SK-N-SH (cell line): ENCODE measurements at regions not wholly inside any gene's neighbourhood (a gene's known extent, or its start where the extent isn't known, plus 50 kb on each side); places are given as distances from the start of the nearest gene placed in this dataset.

Experiments
- CTCF ChIA-PET: fragments of 300-600, 350-600 bp; formaldehyde crosslinking; extraction: SDS; loops from one replicate; lab custom pipeline; 2021; lab: Yijun Ruan, JAX
- POLR2A ChIA-PET: fragments of 350-600 bp; sonication (Branson Sonifier 250); formaldehyde crosslinking; extraction: SDS; loops from one replicate; lab custom pipeline; 2020; ENCODE audit warnings: antibody characterized with exemption, inconsistent platforms; lab: Yijun Ruan, JAX
- DNase-seq: peaks from one replicate; pipeline ENCODE4 v3.0.0; 2012
- H2AFZ ChIP-seq: fragments of 200-600 bp; sonication (generic); 2 replicates; pipeline ENCODE4 v1.8.1; 2016; ENCODE audit warnings: antibody characterized with exemption, mild to moderate bottlenecking, low read depth
- H3F3A ChIP-seq: fragments of 200-600 bp; sonication (generic); replicated peaks from 2 replicates; pipeline ENCODE3; 2016; ENCODE audit warnings: antibody characterized with exemption, mild to moderate bottlenecking; ENCODE audit not compliant: insufficient read depth
- H3K27ac ChIP-seq, 2 experiments: fragments of 200-500 bp in 1 of 2; fragments of 200-600 bp in 1 of 2; sonication (Bioruptor generic) in 1 of 2; sonication (generic), shearing (Covaris generic) in 1 of 2; 2 replicates each; pipeline versions ENCODE4 v1.5.1 to v1.6.1; 2014 to 2016; ENCODE audit warnings: low read depth in 2 of 2, inconsistent platforms in 1 of 2, low read length in 1 of 2, mild to moderate bottlenecking in 1 of 2, mixed read lengths in 1 of 2
- H3K27me3 ChIP-seq: fragments of 200-600 bp; sonication (generic), shearing (Covaris generic); 2 replicates; pipeline ENCODE4 v1.6.1; 2016; ENCODE audit warnings: mixed run types; ENCODE audit not compliant: insufficient read depth
- H3K36me3 ChIP-seq, 2 experiments: fragments of 200-500 bp in 1 of 2; fragments of 200-600 bp in 1 of 2; sonication (Bioruptor generic) in 1 of 2; sonication (generic) in 1 of 2; replicated peaks in 1 of 2; 2 replicates each; pipeline versions ENCODE3 to v1.5.1; 2014 to 2016; ENCODE audit warnings: low read length in 1 of 2, mild to moderate bottlenecking in 1 of 2; ENCODE audit not compliant: insufficient read depth in 2 of 2, control insufficient read depth in 1 of 2
- H3K4me1 ChIP-seq, 2 experiments: fragments of 200-500 bp in 1 of 2; fragments of 200-600 bp in 1 of 2; sonication (Bioruptor generic) in 1 of 2; sonication (generic), shearing (Covaris generic) in 1 of 2; 2 replicates each; pipeline versions ENCODE4 v1.5.1 to v1.6.1; 2014 to 2016; ENCODE audit warnings: low read depth in 1 of 2, low read length in 1 of 2, mixed run types in 1 of 2; ENCODE audit not compliant: insufficient read depth in 2 of 2, control insufficient read depth in 1 of 2
- H3K4me2 ChIP-seq: fragments of 200-600 bp; sonication (generic), shearing (Covaris generic); 2 replicates; pipeline ENCODE4 v1.6.1; 2017; ENCODE audit warnings: mixed run types
- H3K4me3 ChIP-seq, 2 experiments: fragments of 200-500 bp in 1 of 2; fragments of 200-600 bp in 1 of 2; sonication (Bioruptor generic) in 1 of 2; sonication (generic), shearing (Covaris generic) in 1 of 2; 2 replicates each; pipeline versions ENCODE4 v1.5.1 to v1.8.1; 2014 to 2016; ENCODE audit warnings: low read depth in 2 of 2, inconsistent platforms in 1 of 2, low read length in 1 of 2, mild to moderate bottlenecking in 1 of 2, mixed read lengths in 1 of 2, moderate library complexity in 1 of 2
- H3K79me2 ChIP-seq: fragments of 200-600 bp; sonication (generic); 2 replicates; pipeline ENCODE4 v1.8.1; 2017; ENCODE audit warnings: mild to moderate bottlenecking; ENCODE audit not compliant: insufficient read depth
- H3K9ac ChIP-seq: fragments of 200-600 bp; sonication (generic); 2 replicates; pipeline ENCODE4 v1.6.1; 2017; ENCODE audit warnings: mixed run types
- H3K9me2 ChIP-seq: fragments of 200-600 bp; sonication (generic); 2 replicates; pipeline ENCODE4 v1.6.1; 2017; ENCODE audit warnings: mixed run types
- H3K9me3 ChIP-seq: fragments of 200-600 bp; sonication (generic); 2 replicates; pipeline ENCODE4 v1.6.1; 2017; ENCODE audit warnings: mixed run types, mild to moderate bottlenecking, moderate library complexity
- H4K20me1 ChIP-seq: fragments of 200-600 bp; sonication (generic); 2 replicates; pipeline ENCODE4 v1.6.1; 2017; ENCODE audit warnings: mild to moderate bottlenecking, mixed run types; ENCODE audit not compliant: insufficient read depth
- CHD2 ChIP-seq: fragments of 150-350 bp; IDR thresholded peaks from 2 replicates; pipeline ENCODE4 v1.6.1; 2018; ENCODE audit warnings: low read length; ENCODE audit not compliant: partially characterized antibody
- CTCF ChIP-seq: fragments of 200-600 bp; sonication (generic); IDR thresholded peaks from 2 replicates; pipeline ENCODE4 v1.6.1; 2017; ENCODE audit warnings: antibody characterized with exemption, mild to moderate bottlenecking, moderate library complexity
- ELF1 ChIP-seq: IDR thresholded peaks from 2 replicates; pipeline ENCODE4 v1.4.0; 2012
- EP300 ChIP-seq, 2 experiments: IDR thresholded peaks; 2 replicates each; pipeline versions ENCODE4 v1.4.0 to v1.6.1; 2012; ENCODE audit warnings: borderline replicate concordance in 1 of 2, low read depth in 1 of 2, low read length in 1 of 2
- FOXJ3 ChIP-seq: sonication (generic); formaldehyde crosslinking; IDR thresholded peaks from 2 replicates; pipeline ENCODE4 v1.5.1; 2020; ENCODE audit warnings: mild to moderate bottlenecking, missing genetic modification reagents
- FOXM1 ChIP-seq: IDR thresholded peaks from 2 replicates; pipeline ENCODE4 v1.4.0; 2012; ENCODE audit warnings: low read depth, mild to moderate bottlenecking
- GABPA ChIP-seq: IDR thresholded peaks from 2 replicates; pipeline ENCODE4 v1.4.0; 2012; ENCODE audit warnings: low read depth, mild to moderate bottlenecking
- GATA2 ChIP-seq: sonication (generic); formaldehyde crosslinking; IDR thresholded peaks from 2 replicates; pipeline ENCODE4 v1.5.0; 2020; ENCODE audit warnings: mild to moderate bottlenecking, missing genetic modification reagents
- MAX ChIP-seq: IDR thresholded peaks from 2 replicates; pipeline ENCODE4 v1.4.0; 2012; ENCODE audit warnings: low read depth
- MXI1 ChIP-seq: IDR thresholded peaks from 2 replicates; pipeline ENCODE4 v1.6.1; 2012; ENCODE audit warnings: mild to moderate bottlenecking, low read depth, low read length, improper control_type of control experiment
- NFIC ChIP-seq: IDR thresholded peaks from 2 replicates; pipeline ENCODE4 v1.4.0; 2012; ENCODE audit warnings: borderline replicate concordance
- NRF1 ChIP-seq: IDR thresholded peaks from 2 replicates; pipeline ENCODE4 v1.6.1; 2012; ENCODE audit warnings: low read depth, mild to moderate bottlenecking, low read length
- PBX3 ChIP-seq: IDR thresholded peaks from 2 replicates; pipeline ENCODE4; 2012
- RAD21 ChIP-seq: IDR thresholded peaks from 2 replicates; pipeline ENCODE4 v1.6.1; 2012; ENCODE audit warnings: mild to moderate bottlenecking, low read length
- RCOR1 ChIP-seq: fragments of 150-350 bp; IDR thresholded peaks from 2 replicates; pipeline ENCODE4 v1.6.1; 2017; ENCODE audit warnings: antibody characterized with exemption, low read length
- RXRA ChIP-seq: IDR thresholded peaks from 2 replicates; pipeline ENCODE4 v1.4.0; 2012; ENCODE audit warnings: low read depth, mild to moderate bottlenecking, borderline replicate concordance
- SMC3 ChIP-seq: IDR thresholded peaks from 2 replicates; pipeline ENCODE4 v1.6.1; 2012; ENCODE audit warnings: low read depth, low read length, improper control_type of control experiment
- WGBS: methylation state at CpG from one replicate; pipeline ENCODE4 v1.1.6; 2017; ENCODE audit warnings: low lambda C conversion rate; 5-methylcytosine and 5-hydroxymethylcytosine counted together
- TF ChIP-seq, protein P1 (sequence below): fragments of 150-350 bp; IDR thresholded peaks from 2 replicates; pipeline ENCODE4 v1.6.1; 2016; ENCODE audit warnings: mild to moderate bottlenecking, low read depth, low read length

- 0% methylated on average over 3 of the region's 3 CpGs for WGBS
- POLR2A ChIA-PET = no interaction called here
Measured at GRCh38 chr14:82878951-82879350, 1345.3 kb upstream of the SEL1L start.

DNA sequence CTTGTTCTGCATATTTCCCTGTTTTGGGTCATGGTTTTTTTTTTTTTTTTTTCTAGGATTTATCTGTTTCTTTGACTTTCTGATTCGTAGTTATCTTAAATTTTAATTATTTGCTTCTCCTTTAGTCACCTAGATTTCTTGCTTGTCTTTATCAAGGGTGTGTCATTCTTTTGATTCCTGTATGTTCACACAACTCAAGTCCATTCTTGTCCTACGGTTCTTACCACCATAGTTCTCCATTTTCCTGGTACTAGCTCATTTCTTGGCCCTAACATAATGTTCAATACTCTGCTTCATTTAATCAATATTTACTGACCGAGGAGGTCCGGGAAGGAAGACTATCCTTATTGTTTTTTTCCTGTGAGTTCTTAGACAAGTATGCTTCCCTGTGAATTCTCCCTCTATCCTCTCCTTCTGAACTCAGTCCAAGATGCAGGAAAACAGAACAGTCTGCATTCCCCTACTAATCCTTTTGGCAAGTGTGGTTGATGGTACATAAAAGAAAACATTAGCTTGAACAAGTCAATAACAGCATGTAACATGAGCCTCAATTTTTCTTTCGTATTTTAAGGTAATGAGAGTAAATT lies 1346.4 kb upstream of the SEL1L start:
- no peak overlapping the region for H3K9ac ChIP-seq
- DNase-seq = no peak
- H3K36me3 ChIP-seq = no peaks in the 10 kb centered on the region
- no peak overlapping the region for H2AFZ ChIP-seq
- ChIA-PET POLR2A (no interaction called here), CTCF (no interaction called here)
- under 1% methylated on average over 5 of the region's 5 CpGs for WGBS
- H3K79me2 ChIP-seq = no peaks in the 10 kb centered on the region
- no peak for TF ChIP-seq FOXM1
- no peak for TF ChIP-seq NFIC
- TF ChIP-seq GATA2 (CRISPR knock-in tag) = no peak
- no peak for TF ChIP-seq RCOR1
- TF ChIP-seq RXRA = no peak
- TF ChIP-seq CTCF = no peak
- TF ChIP-seq GABPA = no peak
- no peak for TF ChIP-seq RAD21
- no peak for TF ChIP-seq SMC3
- no peak for TF ChIP-seq ELF1
- no peak for TF ChIP-seq NRF1
- no peak for TF ChIP-seq EP300 (IDR thresholded peaks at IDR 0.05; ENCODE audit: borderline replicate concordance in 1 of 2, low read depth in 1 of 2, low read length in 1 of 2)
- TF ChIP-seq MAX = no peak
- TF ChIP-seq MXI1 = no peak
- TF ChIP-seq PBX3 = no peak
- TF ChIP-seq, protein P1, sequence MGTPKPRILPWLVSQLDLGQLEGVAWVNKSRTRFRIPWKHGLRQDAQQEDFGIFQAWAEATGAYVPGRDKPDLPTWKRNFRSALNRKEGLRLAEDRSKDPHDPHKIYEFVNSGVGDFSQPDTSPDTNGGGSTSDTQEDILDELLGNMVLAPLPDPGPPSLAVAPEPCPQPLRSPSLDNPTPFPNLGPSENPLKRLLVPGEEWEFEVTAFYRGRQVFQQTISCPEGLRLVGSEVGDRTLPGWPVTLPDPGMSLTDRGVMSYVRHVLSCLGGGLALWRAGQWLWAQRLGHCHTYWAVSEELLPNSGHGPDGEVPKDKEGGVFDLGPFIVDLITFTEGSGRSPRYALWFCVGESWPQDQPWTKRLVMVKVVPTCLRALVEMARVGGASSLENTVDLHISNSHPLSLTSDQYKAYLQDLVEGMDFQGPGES = no peak
- no peak for TF ChIP-seq FOXJ3 (CRISPR knock-in tag)
- no peak for TF ChIP-seq CHD2
- no peaks in the 10 kb centered on the region for H3K9me2 ChIP-seq
- H3F3A ChIP-seq = no peaks in the 10 kb centered on the region
- H3K4me2 ChIP-seq = no peak overlapping the region
- no peak overlapping the region for H3K4me3 ChIP-seq
- no peaks in the 10 kb centered on the region for H4K20me1 ChIP-seq
- no peak overlapping the region for H3K27ac ChIP-seq
- H3K4me1 ChIP-seq = no peaks in the 10 kb centered on the region
- H3K27me3 ChIP-seq = no peaks in the 10 kb centered on the region
- H3K9me3 ChIP-seq = no peaks in the 10 kb centered on the region

More at GRCh38 chr14:82878951-82879350, 1345.3 kb upstream of the SEL1L start:
- Histone ChIP-seq H3K9me3 (no peaks in the 10 kb centered on the region), H3K4me1 (no peaks in the 10 kb centered on the region), H3K27ac (no peak overlapping the region), H3K36me3 (no peaks in the 10 kb centered on the region), H3K9ac (no peak overlapping the region), H3K4me2 (no peak overlapping the region), H3K9me2 (no peaks in the 10 kb centered on the region), H3K27me3 (no peaks in the 10 kb centered on the region), H2AFZ (no peak overlapping the region), H3K4me3 (no peak overlapping the region), H3K79me2 (no peaks in the 10 kb centered on the region), H3F3A (no peaks in the 10 kb centered on the region), H4K20me1 (no peaks in the 10 kb centered on the region)
- no peak for DNase-seq
- CTCF ChIA-PET = no interaction called here
- no peak for TF ChIP-seq MXI1
- no peak for TF ChIP-seq EP300 (IDR thresholded peaks at IDR 0.05; ENCODE audit: borderline replicate concordance in 1 of 2, low read depth in 1 of 2, low read length in 1 of 2)
- TF ChIP-seq NRF1 = no peak
- no peak for TF ChIP-seq CHD2
- TF ChIP-seq FOXJ3 (CRISPR knock-in tag) = no peak
